PC-3 (cell line): ENCODE measurements at regions not wholly inside any gene's neighbourhood (a gene's known extent, or its start where the extent isn't known, plus 50 kb on each side); places are given as distances from the start of the nearest gene placed in this dataset.

Experiments used
- CTCF ChIP-seq: fragments of 300-600 bp; sonication (generic); conservative IDR thresholded peaks from 2 replicates; pipeline ENCODE4 v1.5.1; 2017; ENCODE audit warnings: antibody characterized with exemption, low read depth, mild to moderate bottlenecking, low read length
- EZH2 ChIP-seq: fragments of 300-600 bp; sonication (generic); IDR thresholded peaks from one replicate; pipeline ENCODE4 v1.6.1; 2017; ENCODE audit warnings: antibody characterized with exemption, mild to moderate bottlenecking, low read length; ENCODE audit not compliant: unreplicated experiment

GRCh38 chr10:70990681-70991080, 102.3 kb upstream of the PCBD1 start:
- TF ChIP-seq CTCF (no peak), EZH2 (no peak)
